Ramos (cell line): ENCODE measurements at regions not wholly inside any gene's neighbourhood (a gene's known extent, or its start where the extent isn't known, plus 50 kb on each side); places are given as distances from the start of the nearest gene placed in this dataset.
"Not testable (repeated sequence)": the region's sequence is repeated elsewhere in the genome, so short reads cannot be mapped to it uniquely, and the experiment has no call there.

ENCODE experiments used
- in situ Hi-C: fragments of 300-500 bp; cut with MboI; formaldehyde crosslinking; loops from one replicate; pipeline ENCODE4 v1.14.3; 2022; ENCODE audit warnings: low sequenced_read_pairs; ENCODE audit not compliant: unreplicated experiment

GRCh38 chr6:165015676-165016075, 293.7 kb downstream of the C6orf118 start:
- in situ Hi-C loops = no loop called here

- in situ Hi-C loops = no loop called here
Observed at GRCh38 chr6:165013701-165014100, 295.7 kb downstream of the C6orf118 start.

- in situ Hi-C loops = no loop called here
Observed at GRCh38 chr6:165012183-165012582, 297.2 kb downstream of the C6orf118 start.

- in situ Hi-C loops = no loop called here
Observed at GRCh38 chr6:165010556-165011535, 298.6 kb downstream of the C6orf118 start.

- in situ Hi-C loops = no loop called here
Observed at GRCh38 chr6:165008971-165009370, 300.4 kb downstream of the C6orf118 start.

GRCh38 chr6:165002866-165003265, 306.5 kb downstream of the C6orf118 start:
- in situ Hi-C loops = no loop called here

GRCh38 chr6:165002358-165002757, 307.0 kb downstream of the C6orf118 start:
- in situ Hi-C loops = no loop called here

GRCh38 chr6:165001502-165002157, 307.8 kb downstream of the C6orf118 start:
- in situ Hi-C loops = no loop called here

GRCh38 chr6:164998297-164998696, 311.1 kb downstream of the C6orf118 start:
- in situ Hi-C loops = no loop called here

- in situ Hi-C loops = no loop called here
Observed at GRCh38 chr6:164996838-164997237, 312.6 kb downstream of the C6orf118 start.

GRCh38 chr6:164991573-164991972, 317.8 kb downstream of the C6orf118 start:
- in situ Hi-C loops = no loop called here

GRCh38 chr6:164990901-164991300, 318.5 kb downstream of the C6orf118 start:
- in situ Hi-C loops = no loop called here

GRCh38 chr6:164982389-164982788, 327.0 kb downstream of the C6orf118 start:
- in situ Hi-C loops = no loop called here

- in situ Hi-C loops = no loop called here
Observed at GRCh38 chr6:164967102-164967501, 342.3 kb downstream of the C6orf118 start.

GRCh38 chr6:164962805-164963204, 346.6 kb downstream of the C6orf118 start:
- in situ Hi-C loops = no loop called here

- in situ Hi-C loops = no loop called here
Observed at GRCh38 chr6:164947164-164947563, 362.2 kb downstream of the C6orf118 start.

- in situ Hi-C loops = no loop called here
Observed at GRCh38 chr6:164942271-164942670, 367.1 kb downstream of the C6orf118 start.

- in situ Hi-C loops = not testable (repeated sequence)
Observed at GRCh38 chr6:164933238-164933794, 376.1 kb downstream of the C6orf118 start.

- in situ Hi-C loops = no loop called here
Observed at GRCh38 chr6:164929408-164929977, 379.9 kb downstream of the C6orf118 start.

GRCh38 chr6:164928728-164929407, 380.5 kb downstream of the C6orf118 start:
- in situ Hi-C loops = no loop called here
